Activated CD8-positive, alpha-beta T cell treated with anti-CD3 and anti-CD28 coated beads for 36 hours (primary cell): ENCODE measurements at regions not wholly inside any gene's neighbourhood (a gene's known extent, or its start where the extent isn't known, plus 50 kb on each side); places are given as distances from the start of the nearest gene placed in this dataset.

Source experiments
- ATAC-seq: fragments of 200-7000 bp; cut with Tn5 transposase; one replicate; pipeline ENCODE4 v1.10.0; 2021; ENCODE audit warnings: mild to moderate bottlenecking, moderate library complexity
- CTCF ChIA-PET: fragments of 350-600 bp; sonication (Branson Sonifier 250); formaldehyde crosslinking; loops from one replicate; lab custom pipeline; 2021; ENCODE audit warnings: antibody characterized with exemption; lab: Charles Lee
- POLR2A ChIA-PET: fragments of 350-600 bp; sonication (Branson Sonifier 250); formaldehyde crosslinking; loops from one replicate; lab custom pipeline; 2021; ENCODE audit warnings: antibody characterized with exemption; lab: Charles Lee
- DNase-seq: peaks from one replicate; pipeline ENCODE4 v3.0.0-alpha.2; 2020
- H3K27ac Mint-ChIP-seq: one replicate; pipeline ENCODE4 v1.8.0; 2021; ENCODE audit warnings: mild to moderate bottlenecking, mixed read lengths
- H3K27me3 Mint-ChIP-seq: one replicate; pipeline ENCODE4 v1.8.0; 2021; ENCODE audit warnings: mixed read lengths
- H3K36me3 Mint-ChIP-seq: one replicate; pipeline ENCODE4 v1.8.0; 2021; ENCODE audit warnings: low read depth, mixed read lengths
- H3K4me1 Mint-ChIP-seq: one replicate; pipeline ENCODE4 v1.8.0; 2021; ENCODE audit warnings: low read depth, mixed read lengths
- H3K4me3 Mint-ChIP-seq: one replicate; pipeline ENCODE4 v1.8.0; 2021; ENCODE audit warnings: mild to moderate bottlenecking, moderate library complexity, mixed read lengths
- H3K9me3 Mint-ChIP-seq: one replicate; pipeline ENCODE4 v1.8.0; 2021; ENCODE audit warnings: mixed read lengths
- intact Hi-C: fragments of 100-400 bp; cut with micrococcal nuclease; formaldehyde crosslinking; loops from one replicate; pipeline ENCODE4 v1.10.0; 2022
- TF ChIP-seq, protein P1 (sequence below): fragments of 200-600 bp; IDR thresholded peaks from one replicate; pipeline ENCODE4 v1.8.0; 2022; ENCODE audit warnings: antibody characterized with exemption, mild to moderate bottlenecking

DNA sequence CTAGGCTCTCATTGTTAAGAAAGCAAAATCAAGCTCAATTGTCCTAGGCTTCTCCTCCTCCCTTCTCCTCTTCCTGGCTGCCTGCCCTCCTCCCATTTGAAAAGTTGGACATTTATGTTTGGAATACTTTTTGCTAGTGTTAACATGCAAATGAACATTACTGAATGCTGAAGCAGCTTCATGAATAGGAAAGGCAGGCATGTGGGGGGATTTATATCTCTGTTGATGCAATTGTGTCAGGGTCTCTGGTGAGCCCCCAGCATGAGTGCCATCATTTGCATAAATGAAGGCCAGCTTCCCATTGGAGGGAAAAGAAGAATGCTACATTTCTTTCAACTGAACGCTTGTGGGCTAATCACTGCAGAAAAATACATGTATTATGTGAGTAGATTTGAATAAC, 160.1 kb upstream of the NDST3 start:
- Mint-ChIP-seq H3K27ac (no peak overlapping the region), H3K9me3 (no peaks in the 10 kb centered on the region), H3K4me1 (no peaks in the 10 kb centered on the region), H3K4me3 (no peak overlapping the region), H3K36me3 (no peaks in the 10 kb centered on the region), H3K27me3 (no peaks in the 10 kb centered on the region)
- POLR2A ChIA-PET: no interaction called here
- intact Hi-C loops: no loop called here
- TF ChIP-seq, protein P1, sequence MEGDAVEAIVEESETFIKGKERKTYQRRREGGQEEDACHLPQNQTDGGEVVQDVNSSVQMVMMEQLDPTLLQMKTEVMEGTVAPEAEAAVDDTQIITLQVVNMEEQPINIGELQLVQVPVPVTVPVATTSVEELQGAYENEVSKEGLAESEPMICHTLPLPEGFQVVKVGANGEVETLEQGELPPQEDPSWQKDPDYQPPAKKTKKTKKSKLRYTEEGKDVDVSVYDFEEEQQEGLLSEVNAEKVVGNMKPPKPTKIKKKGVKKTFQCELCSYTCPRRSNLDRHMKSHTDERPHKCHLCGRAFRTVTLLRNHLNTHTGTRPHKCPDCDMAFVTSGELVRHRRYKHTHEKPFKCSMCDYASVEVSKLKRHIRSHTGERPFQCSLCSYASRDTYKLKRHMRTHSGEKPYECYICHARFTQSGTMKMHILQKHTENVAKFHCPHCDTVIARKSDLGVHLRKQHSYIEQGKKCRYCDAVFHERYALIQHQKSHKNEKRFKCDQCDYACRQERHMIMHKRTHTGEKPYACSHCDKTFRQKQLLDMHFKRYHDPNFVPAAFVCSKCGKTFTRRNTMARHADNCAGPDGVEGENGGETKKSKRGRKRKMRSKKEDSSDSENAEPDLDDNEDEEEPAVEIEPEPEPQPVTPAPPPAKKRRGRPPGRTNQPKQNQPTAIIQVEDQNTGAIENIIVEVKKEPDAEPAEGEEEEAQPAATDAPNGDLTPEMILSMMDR: no peak
- no peak for DNase-seq
- no peak for ATAC-seq
- CTCF ChIA-PET: no interaction called here

DNA sequence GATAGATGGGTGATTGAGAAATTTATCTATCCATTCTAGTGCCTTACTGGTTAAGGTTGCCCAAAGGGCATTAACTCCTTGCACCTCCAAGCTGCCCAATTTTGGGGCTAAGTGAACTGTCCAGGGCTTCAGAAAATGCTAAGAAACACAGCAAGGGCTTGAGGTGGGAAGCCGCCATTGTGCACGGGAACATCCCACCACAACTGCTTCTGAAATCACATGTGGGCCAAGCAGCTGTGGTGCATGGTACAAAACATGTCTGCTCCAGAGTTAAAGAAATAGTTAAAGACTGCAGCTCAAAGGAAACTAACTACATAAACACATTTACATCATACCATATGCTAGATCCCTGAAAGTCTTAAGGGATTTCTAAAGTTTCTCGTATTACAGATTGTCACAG, 144.3 kb upstream of the NDST3 start:
- Mint-ChIP-seq H3K4me3 (no peak overlapping the region), H3K27ac (no peak overlapping the region), H3K36me3 (no peaks in the 10 kb centered on the region), H3K4me1 (no peaks in the 10 kb centered on the region), H3K9me3 (no peaks in the 10 kb centered on the region), H3K27me3 (no peaks in the 10 kb centered on the region)
- DNase-seq (no peak), ATAC-seq (no peak)
- CTCF ChIA-PET: no interaction called here
- intact Hi-C loops: no loop called here
- POLR2A ChIA-PET: no interaction called here
- TF ChIP-seq, protein P1: no peak

DNA sequence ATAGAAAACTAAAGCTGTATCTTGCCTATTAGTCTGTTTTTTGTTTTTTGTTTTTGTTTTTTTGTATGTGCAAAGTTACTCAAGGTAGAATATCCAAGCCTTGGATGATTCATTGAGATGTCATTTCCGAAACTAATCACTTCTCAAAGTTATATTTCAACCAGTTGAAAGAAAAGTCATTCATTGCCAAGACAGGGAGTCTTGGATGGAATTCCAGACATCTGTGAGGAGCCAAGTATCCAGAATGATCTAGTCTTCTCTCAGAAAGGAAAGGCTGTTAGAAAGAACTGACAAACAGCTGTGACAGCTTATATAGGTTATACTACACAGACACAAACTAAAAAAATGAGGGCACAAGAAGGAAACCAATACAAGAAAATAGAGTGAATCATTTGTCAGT, 141.1 kb upstream of the NDST3 start:
- ChIA-PET CTCF (no interaction called here), POLR2A (no interaction called here)
- TF ChIP-seq, protein P1: no peak
- Mint-ChIP-seq H3K9me3 (no peaks in the 10 kb centered on the region), H3K4me3 (no peak overlapping the region), H3K36me3 (no peaks in the 10 kb centered on the region), H3K4me1 (no peaks in the 10 kb centered on the region), H3K27me3 (no peaks in the 10 kb centered on the region), H3K27ac (no peak overlapping the region)
- intact Hi-C loops: no loop called here
- DNase-seq (no peak), ATAC-seq (no peak)

DNA sequence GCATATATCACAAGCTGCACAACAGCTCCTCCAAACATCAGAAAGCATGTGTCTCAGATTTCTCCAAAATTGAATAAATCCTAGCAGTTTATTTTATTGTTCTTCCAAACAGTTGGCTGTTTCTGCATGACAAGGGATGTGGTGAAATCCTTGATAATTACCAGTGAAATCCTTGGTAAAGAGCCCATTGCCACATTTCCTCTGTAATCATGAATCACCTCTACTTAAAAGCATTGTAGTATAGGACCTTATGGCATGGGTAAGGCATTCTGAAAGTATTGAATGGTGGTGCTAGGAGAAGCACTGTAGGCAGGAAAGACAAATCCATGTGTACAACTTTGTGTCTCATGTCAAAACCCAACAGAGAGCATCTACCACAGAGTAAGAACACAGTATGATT, 135.8 kb upstream of the NDST3 start:
- TF ChIP-seq, protein P1: no peak
- Mint-ChIP-seq H3K27ac (no peak overlapping the region), H3K4me1 (no peaks in the 10 kb centered on the region), H3K36me3 (no peaks in the 10 kb centered on the region), H3K9me3 (no peaks in the 10 kb centered on the region), H3K27me3 (no peaks in the 10 kb centered on the region), H3K4me3 (no peak overlapping the region)
- intact Hi-C loops: no loop called here
- CTCF ChIA-PET: no interaction called here
- DNase-seq (no peak), ATAC-seq (no peak)
- POLR2A ChIA-PET: no interaction called here

DNA sequence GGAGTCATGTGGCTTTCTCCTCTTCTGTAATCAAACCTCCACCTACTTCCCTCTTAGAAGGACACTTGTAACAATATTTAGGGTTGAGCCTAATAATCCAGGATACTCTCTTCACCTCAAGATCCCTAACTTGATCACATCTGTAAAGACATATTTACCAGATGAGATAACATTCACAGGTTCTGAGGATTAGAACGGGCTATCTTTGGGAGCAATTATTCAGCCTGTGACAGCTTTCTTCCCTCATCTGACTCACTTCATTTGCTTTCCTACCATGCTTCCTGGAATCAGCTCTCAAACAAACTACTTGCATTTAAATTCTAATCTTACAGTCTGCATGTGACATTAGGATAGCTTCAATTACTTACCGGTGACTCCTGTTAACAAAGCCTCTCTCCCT, 133.5 kb upstream of the NDST3 start:
- no peak overlapping the region for H3K27ac Mint-ChIP-seq
- DNase-seq (no peak), ATAC-seq (no peak)
- no peak overlapping the region for H3K4me3 Mint-ChIP-seq
- POLR2A ChIA-PET: no interaction called here
- H3K9me3 Mint-ChIP-seq: no peaks in the 10 kb centered on the region
- no peaks in the 10 kb centered on the region for H3K4me1 Mint-ChIP-seq
- CTCF ChIA-PET: no interaction called here
- H3K36me3 Mint-ChIP-seq: no peaks in the 10 kb centered on the region
- H3K27me3 Mint-ChIP-seq: no peaks in the 10 kb centered on the region
- TF ChIP-seq, protein P1: no peak
- intact Hi-C loops: no loop called here
